Dedifferentiated amniotic fluid mesenchymal stem cell (primary cell): ENCODE measurements at regions not wholly inside any gene's neighbourhood (a gene's known extent, or its start where the extent isn't known, plus 50 kb on each side); places are given as distances from the start of the nearest gene placed in this dataset.

Source experiments
- DNase-seq: peaks from one replicate; pipeline ENCODE4 v3.0.0-alpha.2; 2016; ENCODE audit errors: extremely low spot score

- DNase-seq = no peak
These were observed 240.1 kb downstream of the HGF start for GRCh38 chr7:81529785-81530184.

- no peak for DNase-seq
These were observed 242.2 kb downstream of the HGF start for GRCh38 chr7:81527651-81528050.

GRCh38 chr7:81526971-81527370, 242.9 kb downstream of the HGF start:
- no peak for DNase-seq

GRCh38 chr7:81525841-81526240, 244.0 kb downstream of the HGF start:
- no peak for DNase-seq

GRCh38 chr7:81519886-81520285, 250.0 kb downstream of the HGF start:
- no peak for DNase-seq

GRCh38 chr7:81516898-81517297, 252.9 kb downstream of the HGF start:
- no peak for DNase-seq

GRCh38 chr7:81515009-81515408, 254.8 kb downstream of the HGF start:
- DNase-seq = no peak

GRCh38 chr7:81514546-81514945, 255.3 kb downstream of the HGF start:
- no peak for DNase-seq

- DNase-seq = no peak
These were observed 259.7 kb downstream of the HGF start for GRCh38 chr7:81510122-81510521.

- DNase-seq = no peak
These were observed 262.6 kb downstream of the HGF start for GRCh38 chr7:81507221-81507620.

- DNase-seq = no peak
These were observed 263.2 kb downstream of the HGF start for GRCh38 chr7:81506609-81507008.

GRCh38 chr7:81503771-81504170, 266.1 kb downstream of the HGF start:
- no peak for DNase-seq

GRCh38 chr7:81503336-81503735, 266.5 kb downstream of the HGF start:
- no peak for DNase-seq

- peak; percentile 58 for DNase-seq
These were observed 268.6 kb downstream of the HGF start for GRCh38 chr7:81501220-81501619.

GRCh38 chr7:81500631-81501030, 269.2 kb downstream of the HGF start:
- DNase-seq = no peak

- DNase-seq = peak; percentile 85
These were observed 270.4 kb downstream of the HGF start for GRCh38 chr7:81499262-81500116.

GRCh38 chr7:81498176-81498575, 271.7 kb downstream of the HGF start:
- no peak for DNase-seq

GRCh38 chr7:81492910-81493309, 276.9 kb downstream of the HGF start:
- DNase-seq = no peak

- DNase-seq = no peak
These were observed 277.6 kb downstream of the HGF start for GRCh38 chr7:81492240-81492639.

GRCh38 chr7:81491573-81491972, 278.3 kb downstream of the HGF start:
- DNase-seq = no peak

- DNase-seq = no peak
These were observed 281.6 kb downstream of the HGF start for GRCh38 chr7:81488210-81488609.

GRCh38 chr7:81487516-81487915, 282.3 kb downstream of the HGF start:
- no peak for DNase-seq

GRCh38 chr7:81484261-81484660, 285.6 kb downstream of the HGF start:
- peak; percentile 55 for DNase-seq
